HG02678 (cell line): ENCODE measurements at regions not wholly inside any gene's neighbourhood (a gene's known extent, or its start where the extent isn't known, plus 50 kb on each side); places are given as distances from the start of the nearest gene placed in this dataset.

Experiments used
- ATAC-seq: cut with Tn5 transposase; IDR thresholded peaks from one replicate; pipeline ENCODE4 v1.9.1; 2021; ENCODE audit warnings: mild to moderate bottlenecking, moderate library complexity; ENCODE audit not compliant: unreplicated experiment

DNA sequence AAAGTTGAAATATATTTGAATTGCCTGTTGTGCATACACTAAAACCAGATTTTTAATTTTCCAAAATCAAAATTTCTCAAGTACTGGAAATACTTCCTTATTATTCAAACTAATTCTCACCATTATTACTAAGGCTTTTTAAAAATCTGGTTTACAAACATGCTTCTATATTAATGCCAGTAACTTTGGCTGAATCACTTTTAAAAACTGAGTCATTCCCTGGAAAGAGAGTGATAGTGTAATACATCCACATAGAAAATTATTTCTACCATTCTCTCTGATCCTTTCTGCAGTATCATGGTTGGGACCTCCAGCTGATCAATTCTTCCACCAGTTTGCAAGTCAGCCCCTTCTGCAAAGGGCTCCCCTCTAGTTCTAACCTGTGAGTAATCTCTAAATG is 165.3 kb upstream of the FAM241A start:
- ATAC-seq = no peak

DNA sequence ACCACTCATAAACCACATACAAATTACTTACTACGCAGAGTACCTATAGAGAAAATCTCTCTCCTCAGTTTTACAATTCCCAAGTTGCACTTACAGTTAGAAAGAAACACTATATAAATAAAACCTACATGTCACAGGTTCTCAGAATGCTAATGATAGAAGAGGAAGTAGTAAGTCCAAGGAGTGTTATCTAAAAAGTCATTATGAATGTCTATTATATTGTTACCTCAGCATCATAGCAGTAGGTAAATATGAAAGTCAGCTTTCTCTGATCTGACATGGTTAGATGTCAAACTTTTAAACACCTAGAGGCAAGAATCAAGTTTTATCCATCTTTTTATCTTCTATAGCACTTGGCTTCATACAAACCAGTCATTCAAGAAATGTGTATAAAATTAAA is 163.2 kb upstream of the FAM241A start:
- no peak for ATAC-seq

DNA sequence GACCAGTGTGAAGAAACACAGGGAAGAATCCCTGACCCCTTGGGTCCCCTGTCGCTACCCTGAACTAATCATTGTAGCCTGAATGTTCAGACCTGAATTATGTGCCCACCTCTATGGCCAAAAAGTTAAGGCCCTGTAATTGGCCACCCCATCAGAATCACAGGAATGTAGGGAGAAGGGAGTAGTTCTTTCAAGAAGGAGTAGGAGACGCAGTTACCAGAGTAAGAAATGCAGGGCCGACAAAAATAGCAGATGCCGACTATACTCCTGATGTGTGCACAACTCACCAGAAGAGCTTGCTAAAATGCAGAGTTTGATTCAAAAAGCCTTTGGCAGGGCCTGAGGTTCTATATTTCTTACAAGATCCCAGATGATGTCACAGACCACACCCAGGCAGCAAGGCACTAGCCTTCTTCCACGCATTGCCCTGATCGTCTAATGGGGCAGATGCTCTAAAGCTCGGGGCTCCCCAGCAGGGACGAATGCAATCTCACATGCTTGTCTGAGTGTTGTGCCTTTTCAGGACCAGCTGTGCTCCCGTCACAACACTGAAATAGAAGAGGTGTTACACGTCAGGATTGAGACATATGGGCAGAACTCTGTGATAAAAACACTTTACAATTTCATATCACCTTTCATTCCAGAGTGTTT is 161.0 kb upstream of the FAM241A start:
- no peak for ATAC-seq

DNA sequence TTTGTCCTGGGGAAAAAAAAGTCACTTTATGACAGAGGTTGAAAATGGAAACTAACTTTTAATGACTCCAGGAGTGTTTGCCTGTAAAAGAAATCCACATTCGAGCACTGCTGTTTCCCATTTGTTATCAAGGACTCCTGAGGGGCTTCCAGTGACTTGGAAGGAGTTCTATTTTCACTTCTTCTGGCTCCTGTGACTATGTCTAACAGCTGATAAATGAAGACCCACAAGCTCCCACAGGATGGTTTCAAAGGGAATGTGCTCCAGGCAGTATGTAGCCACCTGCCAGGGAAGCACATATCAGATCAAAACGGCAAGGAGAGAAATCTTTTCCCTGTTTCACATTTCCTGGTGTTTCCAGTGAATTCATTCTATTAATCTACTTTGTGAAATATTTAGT is 159.8 kb upstream of the FAM241A start:
- no peak for ATAC-seq

DNA sequence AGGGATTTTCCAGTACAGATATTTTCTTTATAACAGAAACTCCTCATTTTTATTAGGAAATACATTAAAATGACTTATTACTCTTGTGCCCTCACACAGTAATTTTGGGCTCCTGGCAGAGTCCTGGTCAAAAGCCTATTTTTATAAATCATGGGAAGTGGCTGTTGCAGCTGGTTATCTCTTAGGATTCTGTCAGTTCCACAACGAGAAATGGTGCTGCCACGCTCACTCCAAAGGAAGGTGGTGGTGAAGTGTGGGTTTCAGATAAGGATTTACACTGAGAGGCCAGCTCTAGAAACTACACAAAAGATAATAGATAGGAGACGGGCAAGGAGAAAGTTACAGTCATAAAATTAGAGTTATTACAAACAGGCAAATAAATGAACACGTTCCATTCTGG is 159.2 kb upstream of the FAM241A start:
- ATAC-seq = no peak

DNA sequence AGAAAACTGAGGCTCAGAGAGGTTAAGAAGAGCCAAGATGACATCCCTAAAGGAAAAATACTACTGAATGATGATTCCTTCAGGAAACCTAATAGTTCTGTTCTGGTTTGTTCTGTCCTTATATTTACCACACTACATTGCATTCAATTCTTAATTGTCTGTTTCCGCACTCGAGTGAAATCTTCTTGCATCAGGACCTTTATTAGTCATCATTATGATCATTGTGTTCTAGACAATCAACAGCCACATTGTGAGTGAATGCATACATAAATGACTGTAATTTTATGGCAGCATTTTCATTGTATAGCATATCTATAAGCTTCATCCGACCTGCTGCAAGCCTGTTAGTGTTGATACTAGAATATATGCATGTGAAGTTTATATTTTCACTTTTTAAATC is 156.7 kb upstream of the FAM241A start:
- no peak for ATAC-seq

DNA sequence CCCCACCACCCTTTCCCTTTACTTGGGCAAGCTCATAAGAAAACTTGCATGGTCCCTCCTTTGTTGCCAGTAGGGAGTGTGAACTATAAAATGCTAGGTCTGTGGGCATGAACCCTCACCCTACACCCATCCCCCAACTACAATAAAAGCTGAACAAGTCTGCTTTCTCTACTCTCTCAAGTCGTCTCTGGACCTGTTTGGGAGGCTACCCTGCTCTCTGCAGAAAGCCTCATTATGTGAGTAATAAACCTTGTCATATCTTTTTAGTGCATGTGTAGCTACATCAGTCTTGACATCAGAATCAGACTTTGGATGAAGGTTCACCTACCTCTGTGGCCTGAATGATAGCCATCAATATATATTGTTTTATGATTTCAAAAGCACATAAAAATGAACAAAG is 155.4 kb upstream of the FAM241A start:
- ATAC-seq = no peak

DNA sequence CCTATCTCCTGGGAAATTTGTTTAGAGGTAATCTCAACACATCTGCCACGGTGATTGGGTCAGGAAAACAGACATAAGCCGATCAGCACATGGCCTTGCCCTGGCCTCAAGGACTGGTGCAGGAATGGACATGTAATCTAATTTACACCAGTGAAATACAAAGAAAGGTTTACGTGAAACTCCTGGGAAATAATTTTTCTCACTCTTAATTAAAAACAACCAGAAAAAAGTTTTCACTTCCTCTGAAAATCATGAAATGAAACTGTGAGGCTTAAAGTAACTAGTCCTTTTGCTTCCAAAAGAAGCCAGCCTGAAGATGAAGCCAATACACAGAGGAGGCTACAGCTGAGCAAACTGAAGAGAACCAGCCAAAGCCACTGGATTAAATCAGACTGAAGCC is 154.1 kb upstream of the FAM241A start:
- peak; percentile 96 for ATAC-seq

DNA sequence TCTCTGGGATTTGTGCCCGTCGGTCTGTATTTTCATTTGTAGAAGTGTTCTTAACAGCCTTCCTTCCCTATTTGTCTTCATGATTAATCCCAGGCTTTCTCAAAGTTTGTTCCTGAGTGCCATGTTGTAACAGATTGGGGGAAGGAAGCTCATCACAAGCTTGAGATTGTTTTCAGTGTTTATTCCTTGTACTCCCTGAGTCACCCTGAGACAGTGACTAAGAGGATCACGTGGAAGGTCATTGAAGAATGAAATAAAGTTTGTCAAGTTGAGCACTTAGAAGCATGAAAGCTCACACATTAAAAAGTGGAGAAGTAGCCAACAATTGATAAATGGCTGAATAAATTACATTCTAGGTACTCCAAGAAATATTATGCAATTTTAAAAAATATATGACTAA is 153.5 kb upstream of the FAM241A start:
- no peak for ATAC-seq

DNA sequence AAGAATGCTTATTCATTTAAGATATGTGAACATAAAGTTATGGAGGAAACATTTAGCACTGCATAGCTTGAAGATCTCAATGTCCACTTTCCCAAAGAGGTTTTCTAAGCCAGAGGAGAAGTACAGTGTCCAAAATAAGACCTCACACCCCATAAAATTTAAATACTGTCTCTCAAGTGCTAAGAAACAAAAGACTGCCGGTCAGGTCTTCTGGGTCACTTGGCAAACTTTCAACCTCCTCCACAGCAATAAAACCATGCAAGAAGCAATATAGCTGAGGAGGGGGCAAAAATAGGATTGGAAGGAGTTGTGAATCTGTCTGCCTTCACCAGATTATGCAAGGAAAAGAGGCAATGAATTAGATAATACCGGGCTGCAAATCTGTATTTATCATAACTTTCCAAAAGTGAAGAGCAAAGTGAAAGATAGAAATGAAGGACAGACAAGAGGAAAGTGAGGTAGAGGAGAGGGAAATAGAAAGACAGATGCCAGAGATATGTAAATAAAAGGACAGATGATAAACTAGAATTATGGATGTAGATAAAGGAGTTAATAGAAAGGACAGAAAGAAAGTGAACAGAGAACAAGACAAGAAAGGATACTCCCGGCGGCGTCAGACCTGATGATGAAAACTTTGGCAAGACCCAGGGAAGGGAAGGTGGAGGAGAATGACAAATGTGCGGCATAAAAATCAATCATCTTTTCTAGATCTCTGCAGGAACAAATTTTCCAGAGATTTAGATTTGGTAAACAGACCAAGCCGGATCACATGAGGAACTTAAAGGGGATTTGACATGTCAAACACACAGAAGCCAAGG is 152.7 kb upstream of the FAM241A start:
- no peak for ATAC-seq

DNA sequence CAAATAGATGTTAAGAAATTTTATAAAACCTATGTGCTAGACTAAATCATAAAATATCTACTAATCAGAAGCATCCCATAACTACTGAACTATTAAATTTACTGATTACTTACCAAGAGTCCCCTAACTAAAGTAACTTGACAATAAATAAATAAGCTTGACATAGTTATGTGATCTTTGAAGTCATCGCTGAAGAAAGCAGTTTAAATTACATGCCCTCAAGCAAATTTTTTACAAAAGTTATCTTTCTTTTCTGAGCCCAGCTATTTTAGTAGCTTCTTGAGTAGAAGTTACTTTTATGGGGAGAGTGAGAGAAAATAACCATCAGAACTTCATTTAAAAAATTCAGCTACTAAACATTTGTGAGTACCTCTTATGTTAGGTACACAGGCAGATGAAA is 150.9 kb upstream of the FAM241A start:
- no peak for ATAC-seq

DNA sequence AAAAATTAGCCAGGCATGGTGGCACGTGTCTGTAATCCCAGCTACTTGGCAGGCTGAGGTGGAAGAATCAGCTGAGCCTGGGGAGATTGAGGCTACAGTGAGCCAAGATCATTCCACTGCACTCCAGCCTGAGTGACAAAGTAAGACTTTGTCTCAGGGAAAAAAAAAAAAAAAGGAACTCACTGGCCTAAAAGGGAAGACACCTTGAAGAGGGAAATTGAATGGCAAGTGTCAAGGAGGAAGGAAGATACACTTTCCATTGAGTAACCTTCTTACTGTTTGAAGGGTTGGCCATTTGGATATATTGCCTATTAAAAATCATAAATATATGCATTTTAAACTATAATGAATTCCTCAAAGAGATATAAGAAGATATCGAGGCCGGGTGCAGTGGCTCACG is 147.5 kb upstream of the FAM241A start:
- ATAC-seq = no peak

DNA sequence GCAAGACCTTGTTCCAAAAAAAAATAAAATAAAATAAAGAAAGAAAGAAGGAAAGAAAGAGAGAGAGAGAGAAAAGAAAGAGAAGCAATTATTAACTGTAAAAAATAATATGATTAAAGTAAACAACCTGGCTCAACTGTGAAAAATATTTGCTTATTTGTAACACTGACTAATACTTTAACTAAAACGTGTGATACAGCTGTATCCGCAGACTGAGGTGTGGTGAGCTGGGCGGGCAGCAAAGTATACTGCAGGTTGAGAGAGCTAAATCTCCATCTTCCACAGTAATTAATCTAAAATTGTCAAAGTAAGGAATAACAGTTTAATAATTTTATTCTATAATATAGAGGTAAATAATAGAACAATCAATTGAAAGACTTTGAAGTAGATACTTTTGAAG is 145.5 kb upstream of the FAM241A start:
- ATAC-seq = no peak

DNA sequence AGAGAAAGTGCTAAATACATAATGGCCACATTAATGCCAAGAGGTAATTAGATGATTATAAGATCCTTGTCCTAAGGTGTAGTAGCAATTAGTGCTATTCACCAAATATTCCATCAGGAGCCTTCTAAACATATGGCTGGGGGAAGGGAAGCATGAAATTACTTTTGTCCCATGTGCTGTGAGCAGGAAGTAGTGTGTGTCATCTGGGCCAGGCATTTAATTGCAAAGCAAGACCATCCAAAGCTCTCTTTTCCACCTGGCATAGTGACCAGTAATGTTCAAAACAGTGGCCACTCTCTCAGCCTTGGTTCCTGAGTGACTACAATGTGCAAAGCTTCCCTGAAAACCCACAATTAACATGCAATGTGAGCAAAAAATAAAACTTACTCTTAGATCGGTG is 144.2 kb upstream of the FAM241A start:
- ATAC-seq = no peak

DNA sequence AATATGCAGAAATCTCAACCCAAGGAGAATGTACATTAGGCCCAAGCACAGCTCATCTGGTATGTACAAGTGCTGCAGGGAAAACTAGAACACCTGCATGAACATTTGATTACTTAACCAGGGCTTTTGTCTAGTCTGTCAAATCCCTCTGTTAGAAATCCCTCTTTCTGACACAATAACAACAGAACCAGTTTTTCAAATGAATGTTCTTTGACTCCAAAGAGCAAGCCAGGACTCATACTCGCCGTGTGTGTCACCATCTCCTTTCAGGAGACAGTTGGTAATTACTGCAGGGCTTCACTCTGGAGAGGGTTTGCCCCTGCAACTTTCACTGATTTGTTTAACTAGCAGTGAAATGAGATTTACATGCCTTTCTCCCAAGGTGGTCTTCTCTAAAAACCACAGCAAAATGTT is 143.0 kb upstream of the FAM241A start:
- ATAC-seq = no peak

DNA sequence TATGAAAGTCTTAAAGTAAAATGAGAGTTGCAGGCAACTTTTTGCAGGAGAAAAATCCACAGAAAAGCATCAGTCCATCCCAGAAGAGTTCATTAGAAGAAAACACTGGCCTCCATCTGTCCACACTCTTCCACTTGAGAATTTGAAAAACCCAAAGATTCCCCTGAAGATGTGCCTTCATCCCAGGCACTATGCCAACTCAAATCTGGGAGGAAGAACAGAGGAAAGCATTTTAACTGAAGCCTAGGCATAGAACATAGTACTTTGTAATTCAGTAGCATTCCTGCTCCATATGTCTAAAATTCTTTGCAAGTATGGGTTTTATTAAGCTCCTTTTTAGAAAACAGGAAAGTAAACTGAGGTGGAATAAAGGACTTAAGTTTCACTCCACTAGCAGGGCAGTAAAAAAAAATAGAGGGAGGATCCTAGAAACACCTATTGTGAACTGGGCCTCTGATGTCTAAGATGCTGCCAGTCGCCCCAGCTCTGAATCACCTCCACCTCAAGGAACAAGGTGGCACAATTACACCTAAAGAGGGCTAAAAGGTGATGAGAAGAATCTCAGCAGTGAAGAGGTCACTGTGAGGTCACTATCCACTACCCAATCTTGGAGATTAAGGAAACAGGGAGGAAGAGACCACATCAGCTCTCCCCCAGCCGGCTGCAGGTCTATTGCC is 141.9 kb upstream of the FAM241A start:
- ATAC-seq = no peak

DNA sequence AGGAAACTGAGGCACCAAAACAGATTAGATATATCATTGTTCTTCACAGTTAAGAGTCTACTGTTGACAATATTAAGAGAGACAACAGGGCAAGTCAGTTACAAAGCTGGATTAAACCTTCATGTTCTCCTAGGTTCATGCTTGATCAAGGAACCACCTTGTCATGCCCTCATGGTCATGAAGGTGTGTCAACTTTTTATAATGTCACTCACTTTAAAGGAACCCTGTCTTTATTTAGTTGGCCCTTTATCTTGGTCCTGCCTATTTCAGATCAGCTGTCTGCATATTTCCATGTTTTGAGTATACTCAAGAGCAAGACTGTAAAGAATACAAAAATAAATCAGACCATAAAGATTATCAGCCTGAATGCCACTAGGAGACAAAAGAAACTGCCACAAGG is 140.2 kb upstream of the FAM241A start:
- ATAC-seq = no peak

DNA sequence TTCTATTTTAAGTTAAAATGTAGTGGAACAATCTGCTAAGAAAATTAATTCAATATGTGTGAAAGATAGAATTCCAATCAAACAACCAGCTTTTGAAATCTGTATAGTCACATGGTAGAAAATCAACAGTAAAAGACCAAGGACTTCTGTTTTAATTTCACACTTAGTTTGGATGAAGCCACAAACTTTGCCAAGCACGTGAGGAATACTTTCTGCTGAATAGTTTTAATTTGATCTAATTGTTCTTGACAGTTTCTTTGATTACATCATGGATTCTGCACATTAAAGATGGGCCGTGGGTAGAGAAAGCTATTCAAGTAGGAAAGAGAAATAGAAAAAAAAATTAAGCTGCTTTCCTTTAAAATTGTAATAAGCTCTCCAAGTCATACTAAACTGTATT is 137.9 kb upstream of the FAM241A start:
- ATAC-seq = no peak

DNA sequence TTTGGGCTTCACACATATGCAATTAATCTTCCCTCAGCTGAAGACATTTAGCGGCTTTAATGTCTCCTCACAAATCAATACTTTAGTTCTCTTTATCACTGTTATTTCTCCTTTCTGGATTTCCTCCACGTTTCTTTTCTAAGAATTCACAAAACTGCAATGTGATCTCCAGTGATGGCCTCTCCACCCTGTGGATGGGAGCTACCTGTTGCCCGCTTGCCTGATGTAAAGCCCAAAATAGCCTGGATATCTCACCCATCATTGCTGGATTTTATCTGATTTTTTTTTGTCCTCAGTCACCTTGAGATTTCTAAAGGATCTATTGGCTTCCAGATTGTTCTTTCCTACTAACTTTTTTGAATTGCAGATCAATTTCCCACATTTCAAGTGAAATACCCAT is 129.3 kb upstream of the FAM241A start:
- no peak for ATAC-seq

DNA sequence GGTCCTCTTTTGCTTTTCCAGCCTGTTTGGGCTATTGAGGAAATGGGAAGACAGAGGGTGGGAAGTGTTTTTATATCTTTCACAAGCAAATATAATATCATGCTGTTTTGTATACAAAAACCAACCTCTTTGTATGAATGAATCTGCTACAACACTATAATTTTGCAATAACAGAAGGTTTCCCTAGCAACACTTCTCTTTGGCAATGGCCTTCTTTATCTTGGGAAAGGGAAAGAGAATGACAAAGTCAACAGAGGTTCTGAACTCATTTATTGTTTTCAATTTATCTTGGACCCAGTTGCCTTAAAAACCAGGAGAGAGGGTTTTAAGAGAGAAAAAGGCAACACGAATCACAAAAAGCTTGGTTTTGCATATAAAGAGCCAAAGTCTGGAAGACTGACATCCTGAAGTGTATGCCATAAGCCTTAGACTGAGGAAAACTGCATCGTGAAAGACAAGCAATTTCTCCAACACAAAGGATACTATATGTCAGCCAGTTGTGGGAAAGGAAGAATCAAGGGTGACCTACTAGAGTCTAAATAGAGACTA is 121.8 kb upstream of the FAM241A start:
- ATAC-seq = no peak

DNA sequence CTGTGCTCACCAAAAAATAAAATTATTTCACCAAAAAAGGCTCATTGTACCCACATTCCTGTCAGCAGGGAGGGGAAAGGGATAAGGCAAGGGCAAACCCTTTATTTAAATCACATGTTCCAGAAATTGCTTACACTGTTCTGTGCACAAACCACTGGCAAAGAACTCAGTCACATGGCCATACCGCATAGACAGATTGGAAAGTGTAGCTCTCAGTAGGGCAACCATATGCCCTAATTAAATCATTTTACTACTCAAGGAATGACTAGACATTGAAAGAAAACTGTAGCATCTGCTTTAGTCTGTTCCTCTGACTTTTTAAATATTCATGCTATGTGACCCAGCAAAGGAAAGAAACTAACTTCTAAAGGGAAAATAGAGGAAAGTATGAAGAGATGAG is 119.2 kb upstream of the FAM241A start:
- ATAC-seq = no peak

DNA sequence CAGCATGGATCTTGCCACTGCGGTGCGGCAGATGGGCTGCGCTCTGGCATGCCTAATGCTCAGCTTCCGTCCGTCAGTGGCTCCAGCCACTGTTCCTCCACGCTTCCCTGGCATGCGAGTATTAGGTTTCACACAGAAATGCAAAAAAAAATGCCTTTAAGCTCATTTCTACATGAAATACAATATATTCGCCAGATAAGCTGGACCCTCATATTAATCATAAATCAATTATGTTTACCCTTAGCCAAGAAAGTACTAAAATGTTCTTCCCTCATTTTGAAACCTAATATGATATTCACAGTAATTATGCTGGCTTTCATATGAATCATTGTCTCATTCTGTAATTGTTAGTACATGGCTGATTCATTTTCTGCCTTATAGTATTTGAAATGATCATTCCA is 115.5 kb upstream of the FAM241A start:
- no peak for ATAC-seq
